ENCODE measurements at regions not wholly inside any gene's neighbourhood (a gene's known extent, or its start where the extent isn't known, plus 50 kb on each side); places are given as distances from the start of the nearest gene placed in this dataset.
"Not testable (repeated sequence)": the region's sequence is repeated elsewhere in the genome, so short reads cannot be mapped to it uniquely, and the experiment has no call there.

GRCh38 chr2:64936809-64937208 lies 52.4 kb upstream of the SLC1A4 start:
- H3K27ac ChIP-seq (ENCODE audit: low read length), result no peak overlapping the region
- intact Hi-C loops (cut with DNase I), result no loop called here
- no peak for ATAC-seq
- WGBS, result 100% methylated on average over 1 of the region's 1 CpG
- DNase-seq, result no peak
- no peak overlapping the region for H3K4me3 ChIP-seq (ENCODE audit: low read length)
- H3K9me3 ChIP-seq (ENCODE audit: control insufficient read depth, low read length), result no peaks in the 10 kb centered on the region
- H3K27me3 ChIP-seq (ENCODE audit: control insufficient read depth, insufficient read depth), result no peaks in the 10 kb centered on the region
- no peaks in the 10 kb centered on the region for H3K4me1 ChIP-seq (ENCODE audit: control insufficient read depth, insufficient read depth, low read length)

DNA sequence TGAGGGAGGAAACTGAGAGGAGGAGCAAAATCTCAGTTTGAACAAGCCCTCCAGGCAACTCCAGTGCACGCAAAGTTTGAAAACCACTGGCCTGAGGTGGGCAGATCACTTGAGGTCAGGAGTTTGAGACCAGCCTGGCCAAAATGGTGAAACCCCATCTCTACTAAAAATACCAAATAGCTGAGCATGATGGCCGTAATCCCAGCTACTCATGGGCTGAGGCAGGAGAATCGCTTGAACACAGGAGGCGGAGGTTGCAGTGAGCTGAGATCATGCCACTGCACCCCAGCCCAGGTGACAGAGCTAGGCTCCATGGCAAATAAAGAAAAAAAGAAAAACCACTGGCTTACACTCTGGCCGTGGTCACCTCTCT lies 51.9 kb upstream of the SLC1A4 start:
- not testable (repeated sequence) for ATAC-seq; H3K4me1 ChIP-seq (ENCODE audit: control insufficient read depth, insufficient read depth, low read length)
- WGBS, result 84% methylated on average over 5 of the region's 5 CpGs

DNA sequence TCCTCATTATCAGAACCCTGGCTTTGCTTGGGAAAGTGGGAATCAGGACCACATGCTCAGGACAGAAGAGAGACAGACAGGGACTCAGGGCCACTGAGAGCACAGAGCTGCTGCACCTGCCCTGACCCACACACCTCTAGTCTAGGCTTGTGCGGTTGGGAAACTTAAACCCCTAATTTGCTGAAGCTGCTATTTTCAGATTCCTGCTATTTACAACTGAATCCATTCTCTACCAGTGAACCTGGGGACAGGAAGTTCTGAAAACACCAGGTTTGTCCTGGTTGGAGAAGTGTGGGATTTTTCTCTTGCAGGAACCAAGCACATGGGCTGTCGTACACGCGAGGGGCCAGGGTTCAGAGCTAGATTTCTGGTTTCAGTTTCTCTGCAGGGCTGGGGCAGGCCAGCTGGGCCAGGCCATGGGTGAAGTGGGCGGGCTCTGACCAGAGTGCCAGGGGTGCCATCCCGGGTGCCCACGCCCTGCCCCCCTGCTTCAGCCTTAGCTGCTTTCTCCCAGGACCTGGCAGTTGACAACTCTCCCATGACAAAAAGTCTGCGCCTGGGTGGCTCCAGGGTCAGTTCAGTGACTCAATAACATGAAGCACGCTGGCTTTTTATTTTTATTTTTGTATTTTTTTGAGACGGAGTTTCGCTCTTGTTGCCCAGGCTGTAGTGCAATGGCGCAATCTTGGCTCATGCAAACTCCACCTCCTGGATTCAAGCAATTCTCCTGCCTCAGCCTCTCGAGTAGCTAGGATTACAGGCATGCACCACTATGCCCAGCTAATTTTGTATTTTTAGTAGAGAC lies 51.3 kb upstream of the SLC1A4 start:
- intact Hi-C loops (cut with DNase I), result no loop called here
- no peak overlapping the region for H3K4me3 ChIP-seq (ENCODE audit: low read length)
- no peaks in the 10 kb centered on the region for H3K9me3 ChIP-seq (ENCODE audit: control insufficient read depth, low read length)
- H3K4me1 ChIP-seq (ENCODE audit: control insufficient read depth, insufficient read depth, low read length), result no peaks in the 10 kb centered on the region
- H3K27me3 ChIP-seq (ENCODE audit: control insufficient read depth, insufficient read depth), result no peaks in the 10 kb centered on the region
- DNase-seq (peak; percentile 21 to 72 (median 67)), ATAC-seq (peak in 1 of 2 donors; percentile 74)
- no peak overlapping the region for H3K27ac ChIP-seq (ENCODE audit: low read length)
- WGBS, result 66% methylated on average over 13 of the region's 13 CpGs

More for the DNA sequence above, 51.9 kb upstream of the SLC1A4 start:
- intact Hi-C loops (cut with DNase I); H3K9me3 ChIP-seq (ENCODE audit: control insufficient read depth, low read length); H3K27ac ChIP-seq (ENCODE audit: low read length); H3K27me3 ChIP-seq (ENCODE audit: control insufficient read depth, insufficient read depth); H3K4me3 ChIP-seq (ENCODE audit: low read length); DNase-seq: not testable (repeated sequence)

- no peaks in the 10 kb centered on the region for H3K27me3 ChIP-seq (ENCODE audit: control insufficient read depth, insufficient read depth)
- ATAC-seq (no peak), DNase-seq (no peak)
- no peak overlapping the region for H3K27ac ChIP-seq (ENCODE audit: low read length)
- H3K4me3 ChIP-seq (ENCODE audit: low read length), result no peak overlapping the region
- H3K4me1 ChIP-seq (ENCODE audit: control insufficient read depth, insufficient read depth, low read length), result no peaks in the 10 kb centered on the region
- H3K9me3 ChIP-seq (ENCODE audit: control insufficient read depth, low read length), result no peaks in the 10 kb centered on the region
- WGBS, result 70% methylated on average over 7 of the region's 7 CpGs
- intact Hi-C loops (cut with DNase I), result no loop called here
These were observed 50.5 kb upstream of the SLC1A4 start for GRCh38 chr2:64938607-64939285.

- Histone ChIP-seq H3K9me3 (ENCODE audit: control insufficient read depth, low read length) (no peaks in the 10 kb centered on the region), H3K27me3 (ENCODE audit: control insufficient read depth, insufficient read depth) (no peaks in the 10 kb centered on the region), H3K27ac (ENCODE audit: low read length) (no peak overlapping the region), H3K4me3 (ENCODE audit: low read length) (no peak overlapping the region), H3K4me1 (ENCODE audit: control insufficient read depth, insufficient read depth, low read length) (no peaks in the 10 kb centered on the region)
- DNase-seq (no peak), ATAC-seq (no peak)
- intact Hi-C loops (cut with DNase I), result no loop called here
- 73% methylated on average over 12 of the region's 12 CpGs for WGBS
These were observed 49.8 kb upstream of the SLC1A4 start for GRCh38 chr2:64939332-64939917.

Measured in right cardiac atrium (tissue), 5 donors.